T-helper 1 cell treated with Interleukin-12 subunit alpha and Interleukin-12 subunit beta and Interleukin-4 antibody, amounts not matched to agents 30 ng/mL and 1 ng/mL, for 36 hours (primary cell): ENCODE measurements at regions not wholly inside any gene's neighbourhood (a gene's known extent, or its start where the extent isn't known, plus 50 kb on each side); places are given as distances from the start of the nearest gene placed in this dataset.

Experiments
- intact Hi-C: fragments of 100-400 bp; cut with micrococcal nuclease; formaldehyde crosslinking; loops from one replicate; pipeline ENCODE4 v1.15.1; 2024

- intact Hi-C loops = no loop called here
Measured at GRCh38 chr17:17398188-17398942, 78.4 kb upstream of the MED9 start.

GRCh38 chr17:17398943-17399926 lies 77.6 kb upstream of the MED9 start:
- intact Hi-C loops = no loop called here

GRCh38 chr17:17400070-17400469 lies 76.7 kb upstream of the MED9 start:
- intact Hi-C loops = no loop called here

GRCh38 chr17:17400566-17401184 lies 76.1 kb upstream of the MED9 start:
- intact Hi-C loops = no loop called here

- intact Hi-C loops = no loop called here
Measured at GRCh38 chr17:17401271-17401781, 75.5 kb upstream of the MED9 start.

- intact Hi-C loops = no loop called here
Measured at GRCh38 chr17:17402558-17402957, 74.2 kb upstream of the MED9 start.

- intact Hi-C loops = no loop called here
Measured at GRCh38 chr17:17403065-17403464, 73.7 kb upstream of the MED9 start.

- intact Hi-C loops = no loop called here
Measured at GRCh38 chr17:17403899-17404576, 72.8 kb upstream of the MED9 start.

- intact Hi-C loops = no loop called here
Measured at GRCh38 chr17:17405673-17406072, 71.1 kb upstream of the MED9 start.

- intact Hi-C loops = no loop called here
Measured at GRCh38 chr17:17406225-17406624, 70.6 kb upstream of the MED9 start.

- intact Hi-C loops = no loop called here
Measured at GRCh38 chr17:17408236-17408794, 68.5 kb upstream of the MED9 start.

- intact Hi-C loops = no loop called here
Measured at GRCh38 chr17:17410357-17410756, 66.4 kb upstream of the MED9 start.

- intact Hi-C loops = no loop called here
Measured at GRCh38 chr17:17411692-17412091, 65.1 kb upstream of the MED9 start.

- intact Hi-C loops = no loop called here
Measured at GRCh38 chr17:17412326-17412725, 64.5 kb upstream of the MED9 start.

- intact Hi-C loops = no loop called here
Measured at GRCh38 chr17:17413215-17413792, 63.5 kb upstream of the MED9 start.

- intact Hi-C loops = no loop called here
Measured at GRCh38 chr17:17413821-17414220, 63.0 kb upstream of the MED9 start.

GRCh38 chr17:17414341-17414805 lies 62.4 kb upstream of the MED9 start:
- intact Hi-C loops = no loop called here

- intact Hi-C loops = no loop called here
Measured at GRCh38 chr17:17415006-17415405, 61.8 kb upstream of the MED9 start.

- intact Hi-C loops = loop anchor here (1.0 kb wide), 2 partner anchors 25 to 80 kb away; partner anchors contain the start of gene RASD1
Measured at GRCh38 chr17:17416007-17416399, 60.8 kb upstream of the MED9 start.
